ENCODE measurements at regions not wholly inside any gene's neighbourhood (a gene's known extent, or its start where the extent isn't known, plus 50 kb on each side); places are given as distances from the start of the nearest gene placed in this dataset.

DNA sequence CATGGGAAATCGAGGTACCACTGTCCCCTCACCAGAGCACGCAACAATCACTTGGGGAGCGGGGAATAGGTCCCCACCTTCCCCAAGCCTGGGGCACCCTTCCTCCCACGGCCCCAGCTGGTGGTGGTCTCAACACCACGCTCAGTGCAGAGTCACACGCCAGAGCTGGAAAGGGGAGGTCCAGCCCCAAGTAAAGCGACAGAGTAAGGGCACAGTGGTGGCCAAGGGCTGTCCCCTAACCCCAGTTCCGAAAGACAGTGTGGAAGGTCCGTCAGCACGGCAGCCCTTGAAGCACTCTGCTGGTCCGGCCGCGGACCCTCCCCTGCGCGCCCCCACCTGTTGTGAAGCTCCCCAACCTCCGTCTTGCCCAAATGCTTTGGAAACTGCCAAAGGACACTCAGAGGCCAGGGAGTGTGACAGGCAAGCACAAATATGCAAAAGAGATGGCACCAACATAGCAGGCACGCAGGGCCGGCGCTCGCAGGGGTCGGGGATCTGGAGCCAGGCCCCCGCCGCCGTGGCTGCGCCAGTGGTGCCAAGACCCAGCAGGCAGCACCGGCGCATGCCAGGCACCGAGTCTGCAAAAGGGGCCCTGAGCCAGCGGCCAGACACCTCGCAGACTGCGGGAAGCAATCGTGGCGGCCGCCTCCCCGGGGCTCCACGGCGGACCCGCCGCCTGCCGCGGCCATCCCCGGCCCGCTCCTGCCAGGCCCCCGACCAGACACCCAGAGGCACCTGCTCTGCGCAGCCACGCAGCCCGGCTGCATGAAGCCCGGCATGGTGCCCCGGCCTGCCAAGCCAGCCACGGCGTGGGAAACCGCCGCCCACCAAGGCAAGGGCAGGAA lies 51.6 kb upstream of the SRRM3 start:
- no peak for DNase-seq
